Activated CD8-positive, alpha-beta memory T cell treated with anti-CD3 and anti-CD28 coated beads, Interleukin-2, amount 50 U/mL, for 1 hour (primary cell): ENCODE measurements at regions not wholly inside any gene's neighbourhood (a gene's known extent, or its start where the extent isn't known, plus 50 kb on each side); places are given as distances from the start of the nearest gene placed in this dataset.

ENCODE experiments used
- DNase-seq: peaks from one replicate; pipeline ENCODE4 v3.0.0-alpha.2; 2020; ENCODE audit errors: extremely low read depth

DNA sequence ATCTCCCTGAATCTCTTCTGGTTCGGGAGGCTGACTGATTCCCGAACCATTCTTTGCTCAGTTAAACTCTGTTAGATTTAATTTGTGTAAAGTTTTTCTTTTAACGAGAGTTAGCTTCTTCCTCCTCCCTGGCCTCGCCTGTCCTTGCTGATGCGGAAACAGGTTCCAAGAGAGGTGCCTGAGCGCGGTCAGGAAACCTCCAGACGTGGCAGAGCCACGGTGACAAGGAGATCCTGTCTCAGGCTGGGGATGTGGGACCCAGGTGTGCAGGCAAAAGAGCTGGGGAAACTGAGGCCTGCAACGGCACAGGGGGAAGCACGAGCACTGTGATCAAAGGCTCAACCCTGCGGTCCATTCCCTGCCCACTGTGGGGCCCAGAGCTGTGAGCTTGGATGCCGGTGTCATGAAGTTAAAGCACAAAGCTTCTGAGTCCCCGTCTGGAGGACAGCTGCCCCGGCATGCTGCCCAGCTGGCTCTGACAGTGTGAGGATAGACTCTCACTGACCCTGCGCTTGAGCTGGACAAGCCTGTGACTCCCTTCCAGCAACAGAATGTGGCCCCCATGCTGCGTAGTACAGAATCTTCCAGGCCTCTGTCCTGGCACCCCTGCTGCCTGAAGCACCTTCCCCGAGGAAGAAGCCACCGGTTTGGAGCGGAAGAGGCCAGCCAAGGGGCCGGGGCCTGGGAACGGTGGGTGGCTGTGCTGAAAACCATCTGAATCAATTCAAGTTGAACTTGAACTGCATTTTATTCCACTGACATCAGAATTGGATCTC, 960.6 kb downstream of the BRD1 start:
- no peak for DNase-seq

DNA sequence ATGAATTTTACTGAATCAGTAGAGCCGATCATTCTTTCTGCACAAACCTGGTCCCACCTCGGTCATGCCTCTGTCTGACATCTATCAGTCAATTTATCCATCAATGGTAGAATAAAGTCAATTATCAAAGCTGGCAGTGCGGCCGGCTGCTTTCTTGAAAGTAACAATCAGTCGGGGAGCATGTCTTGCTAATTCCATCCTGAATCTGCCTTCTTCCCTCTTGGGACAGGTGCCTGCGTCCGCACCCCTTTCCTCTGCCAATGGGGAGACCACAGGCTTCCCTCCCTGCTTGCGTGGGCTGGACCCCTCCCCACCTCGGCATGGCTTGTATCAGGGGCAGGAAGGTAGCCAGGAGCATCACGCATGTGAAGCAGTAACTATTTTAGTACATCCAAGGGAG, 962.9 kb downstream of the BRD1 start:
- no peak for DNase-seq

DNA sequence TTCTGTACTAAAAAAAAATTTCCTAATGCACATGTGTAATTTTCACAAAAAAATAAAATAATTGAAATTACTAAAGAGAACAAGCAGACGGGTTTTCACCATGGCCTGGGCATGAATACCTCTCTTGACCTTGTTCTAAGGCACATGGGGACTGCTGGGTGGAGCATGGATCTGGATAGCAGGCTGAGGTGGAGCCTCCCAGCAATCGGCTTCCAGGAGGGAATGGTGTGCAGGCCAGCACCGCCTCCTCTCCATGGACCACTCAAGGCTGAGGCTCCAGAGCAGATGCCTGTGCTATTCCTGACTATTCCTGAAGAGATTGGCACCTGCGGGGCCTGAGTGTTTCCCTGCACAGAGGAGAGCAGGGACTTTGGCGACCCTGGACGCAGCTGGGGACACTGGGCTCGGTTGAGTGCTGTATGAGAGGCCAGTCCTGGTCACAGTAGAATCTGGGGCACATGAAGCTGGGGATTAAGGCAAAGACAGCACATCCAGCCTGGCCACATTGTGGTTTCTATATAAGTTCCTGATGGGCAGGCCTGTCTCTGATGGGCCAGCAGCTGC, 963.6 kb downstream of the BRD1 start:
- no peak for DNase-seq

DNA sequence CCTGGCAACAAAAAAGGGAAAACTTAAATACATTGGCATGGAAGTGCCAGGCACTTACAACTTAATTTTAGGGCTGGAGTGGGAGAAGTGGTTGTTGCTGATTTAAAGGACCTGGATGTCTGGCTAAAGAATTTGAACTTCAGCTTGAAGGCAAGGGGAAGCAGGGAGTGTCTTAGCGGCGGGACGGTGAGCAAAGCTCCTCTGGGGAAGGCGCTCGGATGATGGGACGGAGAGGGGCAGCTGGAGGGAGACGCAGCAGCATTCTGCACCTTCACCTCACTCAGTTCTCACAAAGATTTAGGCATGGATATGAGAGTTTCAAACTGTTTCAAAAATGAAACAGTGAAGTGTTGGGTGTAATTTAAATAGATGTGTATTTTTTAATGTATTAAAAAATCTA, 967.1 kb downstream of the BRD1 start:
- no peak for DNase-seq

DNA sequence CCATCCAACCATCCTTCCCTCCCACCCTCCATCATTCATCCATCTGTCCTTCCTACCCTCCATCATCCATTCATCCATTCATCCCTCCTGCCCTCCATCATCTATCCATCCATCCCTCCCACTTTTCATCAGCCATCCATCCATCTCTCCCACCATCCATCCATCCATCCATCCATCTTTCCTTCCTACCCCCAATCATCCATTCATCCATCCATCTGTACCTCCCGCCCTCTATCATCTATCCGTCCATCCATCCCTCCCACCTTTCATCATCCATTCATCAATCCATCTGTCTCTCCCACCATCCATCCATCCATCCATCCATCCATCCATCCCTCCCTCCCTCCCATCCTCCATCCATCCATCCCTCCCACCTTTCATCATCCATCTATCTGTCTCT, 968.8 kb downstream of the BRD1 start:
- DNase-seq: no peak

DNA sequence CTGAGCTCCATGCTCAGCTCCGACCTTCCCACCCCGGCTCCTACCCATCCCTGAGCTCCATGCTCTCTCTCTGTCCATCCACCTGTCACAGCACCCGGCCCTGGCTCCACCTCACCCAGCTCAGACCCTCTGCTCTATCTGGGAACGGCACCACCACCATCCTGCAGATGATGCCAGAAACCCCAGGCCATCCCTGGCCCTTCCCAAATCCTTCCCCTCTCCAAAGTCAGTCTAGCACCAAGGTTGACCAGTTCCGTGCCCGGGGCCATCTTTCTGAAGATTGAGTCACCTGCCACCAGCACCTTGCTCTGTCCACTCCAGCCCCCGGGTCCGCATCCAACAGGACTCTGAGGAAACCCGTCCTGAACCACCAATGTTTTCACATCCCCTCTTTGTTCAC, 969.6 kb downstream of the BRD1 start:
- no peak for DNase-seq

DNA sequence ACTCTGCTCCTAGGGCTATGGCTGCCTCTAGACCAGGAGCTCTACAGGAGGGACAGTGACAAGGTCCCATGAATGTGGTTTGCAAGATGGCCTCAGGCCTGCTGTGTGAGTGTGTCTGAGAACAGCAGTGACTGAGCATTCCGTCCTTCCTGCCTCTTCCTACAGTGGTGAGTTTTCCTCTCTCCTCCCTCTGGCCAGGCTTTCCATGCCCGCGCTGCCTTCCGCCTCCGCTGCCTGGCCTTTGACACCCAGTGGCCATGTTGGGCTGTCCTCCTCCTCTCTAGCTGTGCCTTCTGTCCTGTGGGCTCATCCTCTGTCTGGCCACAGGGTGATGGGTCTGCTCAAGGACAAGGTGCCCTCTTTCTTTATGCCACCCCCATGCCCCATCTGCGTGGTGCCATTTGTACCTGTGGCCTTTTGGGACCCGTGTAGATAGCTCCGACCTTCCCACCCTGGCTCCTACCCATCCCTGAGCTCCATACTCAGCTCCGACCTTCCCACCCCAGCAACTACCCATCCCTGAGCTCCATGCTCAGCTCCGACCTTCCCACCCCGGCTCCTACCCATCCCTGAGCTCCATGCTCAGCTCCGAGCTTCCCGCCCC, 970.4 kb downstream of the BRD1 start:
- DNase-seq: no peak

DNA sequence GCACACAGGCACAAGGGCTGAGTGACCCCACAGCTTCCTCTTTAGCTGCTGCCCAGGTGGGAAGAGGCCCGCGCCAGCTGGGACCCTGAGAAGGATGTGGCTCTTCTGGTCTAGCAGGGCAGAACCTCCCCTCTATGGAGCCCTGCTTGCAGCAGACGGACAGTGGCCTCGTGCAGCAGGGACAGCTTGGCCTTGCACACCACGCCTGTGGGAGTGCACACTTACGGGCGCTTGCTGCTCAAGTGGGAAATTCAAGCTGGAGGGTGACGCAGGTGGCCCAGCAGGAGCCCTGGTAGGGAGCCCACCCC, 971.4 kb downstream of the BRD1 start:
- no peak for DNase-seq

DNA sequence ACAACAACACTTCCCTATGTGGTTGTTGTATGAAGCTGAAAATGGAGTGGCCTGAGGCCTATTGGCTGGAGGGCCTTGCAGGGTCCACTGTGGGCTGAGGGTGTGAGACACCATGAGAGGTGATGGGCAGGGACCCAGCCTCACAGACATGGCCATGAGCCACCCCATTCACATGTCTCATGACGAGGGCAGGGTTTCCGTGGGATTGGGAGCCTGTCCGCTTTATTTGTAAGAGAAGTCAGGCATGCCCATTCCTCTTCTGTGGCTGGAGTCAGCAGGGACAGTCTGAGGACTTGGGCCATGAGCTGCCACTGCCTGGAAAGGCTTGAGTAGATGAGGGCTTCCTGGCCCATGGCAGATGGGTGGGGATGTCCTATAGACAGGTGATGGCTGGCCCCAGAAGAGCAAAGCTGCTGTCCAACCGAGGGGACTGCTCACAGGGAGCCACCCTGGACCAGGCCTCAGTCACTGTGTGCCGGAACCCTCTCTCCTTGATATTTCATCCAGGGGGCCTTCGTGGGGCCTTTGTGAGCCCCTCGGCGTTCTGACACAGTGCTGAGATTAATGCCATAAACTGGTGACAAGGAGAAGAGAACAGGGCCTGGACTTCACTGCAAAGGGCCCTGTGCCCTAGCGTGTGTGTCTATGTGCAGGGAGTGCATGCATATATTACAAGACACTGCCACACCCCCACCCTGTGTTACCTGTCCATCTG, 971.9 kb downstream of the BRD1 start:
- no peak for DNase-seq

DNA sequence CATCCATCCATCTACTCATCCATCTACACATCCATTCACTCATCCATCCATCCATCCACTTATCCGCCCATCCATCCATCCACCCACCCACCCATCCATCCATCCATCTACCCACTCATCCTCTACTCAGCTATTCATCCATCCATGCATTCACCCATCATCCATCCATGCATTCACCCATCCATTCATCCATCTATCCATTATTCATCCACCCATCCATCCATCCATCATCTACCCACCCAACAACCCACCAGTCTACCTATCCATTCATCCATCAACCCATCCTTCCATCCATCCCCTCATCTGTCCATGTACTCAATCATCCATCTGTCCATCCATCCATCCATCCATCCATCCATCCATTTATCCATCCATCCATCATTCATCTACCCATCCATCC, 972.7 kb downstream of the BRD1 start:
- no peak for DNase-seq

DNA sequence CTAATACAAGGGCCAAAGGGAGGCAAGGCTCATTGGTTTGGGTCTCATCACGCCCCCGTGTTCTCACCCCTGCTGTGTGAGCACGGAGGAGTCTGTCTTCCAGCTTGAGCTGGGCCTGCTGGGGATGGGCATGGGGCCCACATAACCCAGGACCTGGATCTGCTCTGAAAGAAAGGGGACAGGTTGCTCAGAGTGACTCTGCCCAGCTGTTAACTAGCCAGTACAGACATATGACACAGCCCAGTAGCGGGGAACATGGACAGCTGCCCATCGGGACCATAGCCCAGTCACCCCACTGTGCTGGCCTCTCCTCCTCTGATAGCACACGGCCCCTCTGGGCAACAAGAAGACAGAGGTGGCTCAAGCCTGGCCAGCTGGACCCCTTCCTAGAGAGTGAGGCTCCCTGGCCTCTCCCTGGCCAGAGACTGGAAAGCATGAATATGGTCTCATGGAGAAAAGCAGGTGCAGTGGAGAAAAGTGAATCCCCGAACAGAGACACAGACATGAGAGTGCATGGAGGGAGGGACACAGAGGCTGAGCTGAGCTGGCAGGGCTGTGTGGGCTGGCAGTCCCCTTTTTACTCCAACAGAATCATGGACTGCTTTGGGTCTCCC, 973.9 kb downstream of the BRD1 start:
- no peak for DNase-seq

DNA sequence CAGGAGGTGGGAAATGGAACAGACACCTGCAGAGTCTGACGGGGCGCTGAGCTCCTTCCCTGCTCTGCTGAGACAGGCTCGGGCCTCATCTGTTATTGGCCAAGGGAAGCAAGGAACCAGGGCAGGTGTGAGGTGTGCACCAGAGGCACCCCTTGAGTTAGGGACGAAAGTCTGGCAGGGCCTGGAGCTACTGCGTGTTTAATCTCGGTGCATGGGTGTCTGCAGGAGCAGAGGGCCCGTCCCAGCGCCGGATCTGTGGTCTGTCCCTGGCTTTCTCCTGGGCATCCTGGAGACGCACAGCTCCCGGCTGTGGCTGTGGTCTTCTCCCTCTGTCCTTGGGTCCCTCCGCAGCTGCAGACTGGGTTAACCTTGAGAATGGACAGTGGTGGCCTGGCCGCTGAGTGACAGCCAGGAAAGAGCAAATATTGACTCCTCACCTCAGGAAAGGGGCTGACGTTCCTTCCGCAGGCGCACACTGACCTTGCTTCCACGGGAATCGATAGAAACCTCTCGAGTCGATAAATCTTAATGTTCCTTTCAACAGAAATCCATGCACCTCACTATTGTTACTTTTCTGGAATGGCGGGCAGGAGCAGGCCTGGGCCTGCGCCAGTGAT, 975.6 kb downstream of the BRD1 start:
- DNase-seq: no peak

DNA sequence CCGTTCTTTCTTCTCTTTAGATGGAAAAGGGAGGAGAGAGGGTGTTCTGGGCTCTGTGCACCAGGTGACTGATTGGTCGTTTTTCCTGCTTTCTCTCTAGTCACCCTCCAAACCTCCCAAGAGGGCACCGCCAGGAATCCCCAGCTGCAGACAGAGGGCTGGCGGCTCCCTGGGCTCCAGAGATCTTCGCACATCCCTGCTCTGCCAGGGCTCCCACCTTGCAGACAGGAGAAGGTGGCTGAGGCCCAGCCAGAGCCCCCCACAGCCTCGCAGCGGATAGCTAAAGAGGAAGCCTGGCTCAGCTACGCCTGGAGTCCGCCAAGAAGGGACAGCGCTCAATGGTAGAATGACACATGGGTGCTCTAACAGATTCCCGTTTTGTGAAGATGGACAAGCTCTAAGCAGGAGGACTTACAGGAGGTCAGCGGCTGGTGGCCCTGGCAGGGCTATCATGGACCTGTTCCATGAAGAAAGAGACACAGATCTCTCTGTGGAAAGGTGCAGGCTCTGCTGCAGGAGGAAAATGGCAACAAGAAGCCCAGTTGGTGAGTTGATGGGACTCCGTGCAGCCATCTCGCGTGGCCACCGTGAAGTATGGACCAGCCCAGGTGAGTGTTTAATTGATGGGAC, 976.9 kb downstream of the BRD1 start:
- DNase-seq: no peak

DNA sequence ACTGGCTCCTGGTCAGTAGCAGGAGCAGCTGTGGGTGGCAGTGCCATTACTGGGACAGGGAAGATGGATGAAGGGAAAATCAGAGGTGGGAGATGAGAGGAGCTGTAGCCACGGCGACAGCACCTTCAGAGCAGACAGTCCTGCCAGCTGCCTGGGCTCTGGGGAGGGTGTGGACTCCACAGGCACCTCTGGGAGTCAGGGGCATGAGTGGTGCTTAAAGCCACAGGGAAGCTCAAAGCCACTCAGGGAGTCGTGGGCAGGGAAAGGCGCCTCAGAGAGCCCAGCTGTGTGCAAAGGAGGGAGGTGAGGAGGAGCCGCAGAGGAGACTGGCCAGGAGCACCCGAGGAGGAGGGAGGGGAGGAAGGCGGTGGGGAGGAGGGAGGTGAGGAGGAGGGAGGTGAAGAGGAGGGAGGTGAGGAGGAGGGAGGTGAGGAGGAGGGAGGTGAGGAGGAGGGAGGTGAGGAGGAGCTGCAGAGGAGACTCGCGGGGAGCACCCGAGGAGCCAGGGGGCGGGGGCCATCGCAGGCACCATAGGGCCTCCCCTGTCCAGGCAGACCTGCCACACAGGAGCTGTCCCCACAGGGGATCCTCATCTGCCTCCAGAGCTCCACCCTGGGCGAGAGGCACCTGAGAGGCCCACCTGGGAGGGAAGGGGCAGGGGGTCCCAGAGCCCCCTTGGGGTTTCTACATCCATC, 977.6 kb downstream of the BRD1 start:
- no peak for DNase-seq

DNA sequence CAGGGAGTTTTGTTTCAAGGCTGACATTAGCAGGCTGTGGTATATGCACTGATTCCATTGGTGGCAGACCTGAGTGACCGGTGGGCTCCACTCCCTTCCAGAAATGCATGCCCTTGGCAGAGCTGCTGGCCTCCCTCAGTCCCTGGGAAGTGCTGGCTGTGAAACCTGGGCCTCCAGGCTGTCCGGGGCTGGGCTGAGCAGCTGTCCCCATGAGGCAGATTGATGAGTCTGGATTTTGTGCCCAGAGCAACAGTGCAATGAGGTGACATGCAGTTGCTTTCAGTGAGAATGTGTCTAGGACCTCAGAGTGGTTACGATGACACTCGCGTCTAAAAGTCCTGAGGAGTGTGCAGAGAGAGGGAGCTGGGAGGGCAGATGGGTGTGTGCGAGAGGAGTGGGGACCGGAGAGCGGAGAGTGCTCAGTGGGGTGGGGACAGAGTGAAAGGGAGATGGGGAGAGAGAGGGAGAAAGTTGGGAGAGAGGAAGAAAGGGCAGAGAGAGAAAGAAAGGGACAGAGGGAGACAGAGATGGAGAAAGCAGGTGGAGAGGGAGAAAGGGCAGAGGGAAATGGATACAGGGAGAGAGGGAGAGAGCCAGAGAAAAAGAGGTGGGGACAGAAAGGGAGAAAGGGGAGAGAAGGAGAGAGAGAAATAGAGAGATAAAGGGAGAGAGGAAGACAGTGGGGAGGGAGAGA, 978.3 kb downstream of the BRD1 start:
- DNase-seq: no peak

DNA sequence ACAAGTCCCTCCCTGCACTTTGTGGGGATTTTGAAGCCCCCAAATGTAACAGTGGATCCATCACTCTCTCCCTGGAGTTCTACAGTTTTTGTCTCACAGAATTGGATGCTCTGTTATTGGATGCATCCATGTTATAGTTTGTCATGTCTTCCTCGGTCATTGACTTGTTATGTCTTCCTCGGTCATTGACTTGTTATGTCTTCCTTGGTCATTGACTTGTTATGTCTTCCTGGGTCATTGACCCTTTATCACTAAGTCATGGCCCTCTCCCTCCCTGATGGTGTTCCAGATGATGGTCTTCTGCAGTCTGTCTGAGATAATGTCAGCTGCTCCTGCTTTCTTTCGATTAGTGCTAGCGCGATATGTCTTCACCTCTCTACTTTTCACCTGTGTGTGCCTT, 981.5 kb downstream of the BRD1 start:
- no peak for DNase-seq

DNA sequence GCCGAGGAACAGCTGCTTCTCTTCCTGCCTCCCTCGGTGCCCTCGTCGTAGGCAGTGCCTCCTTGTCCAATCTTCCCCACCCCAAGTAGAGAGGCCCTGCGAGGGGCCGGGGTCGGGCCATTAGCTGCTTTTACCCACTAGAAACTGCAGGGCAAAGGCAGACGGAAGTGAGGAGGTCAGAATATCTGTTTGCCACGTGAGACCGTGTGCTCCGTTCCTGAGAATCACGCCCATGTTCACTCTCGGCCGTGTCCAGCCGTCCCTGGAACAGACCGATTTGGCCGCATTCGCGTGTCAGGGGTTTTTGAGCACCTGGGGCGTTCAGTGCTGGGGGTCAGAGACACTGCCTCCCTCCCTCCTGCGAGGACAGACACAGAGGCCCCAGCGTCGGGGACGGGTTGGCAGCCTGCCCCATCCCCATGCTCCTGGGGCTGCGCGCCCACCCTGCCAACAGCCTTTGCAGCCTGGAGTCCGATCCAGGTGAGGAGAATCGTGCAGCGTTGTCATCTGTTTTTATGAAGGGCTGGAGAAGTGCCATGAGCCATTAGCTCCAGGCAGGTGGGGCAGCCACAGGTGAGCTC, 982.2 kb downstream of the BRD1 start:
- no peak for DNase-seq

DNA sequence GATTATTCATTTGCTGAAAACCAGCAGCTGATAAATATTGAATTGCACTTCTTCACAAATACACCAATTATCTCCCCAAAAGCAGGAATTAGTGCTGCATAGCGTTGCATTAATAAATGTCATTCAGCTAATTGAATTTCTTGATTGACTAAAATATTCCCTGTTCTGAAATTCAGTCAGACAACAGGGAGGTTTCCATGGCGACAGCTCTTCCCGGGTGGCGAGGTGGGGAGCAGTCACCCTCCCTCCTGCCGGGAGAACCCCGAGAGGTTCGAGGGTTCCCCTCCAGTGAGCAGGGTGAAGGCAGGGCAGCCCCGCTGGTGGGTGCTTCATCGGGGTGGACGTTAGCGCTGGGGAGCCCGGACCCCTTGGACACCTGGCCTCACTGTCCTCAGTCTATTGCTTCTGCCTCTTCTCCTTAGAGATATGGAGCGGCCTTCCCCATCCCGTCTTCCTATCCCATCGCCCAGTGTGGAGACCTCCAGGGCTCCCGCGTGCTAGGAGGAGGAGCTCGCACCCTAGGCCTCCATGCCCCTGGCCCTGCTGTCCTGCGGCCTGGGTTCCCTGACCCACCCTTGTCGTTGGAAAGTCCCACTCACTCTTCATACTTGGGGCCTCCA, 983.5 kb downstream of the BRD1 start:
- no peak for DNase-seq

DNA sequence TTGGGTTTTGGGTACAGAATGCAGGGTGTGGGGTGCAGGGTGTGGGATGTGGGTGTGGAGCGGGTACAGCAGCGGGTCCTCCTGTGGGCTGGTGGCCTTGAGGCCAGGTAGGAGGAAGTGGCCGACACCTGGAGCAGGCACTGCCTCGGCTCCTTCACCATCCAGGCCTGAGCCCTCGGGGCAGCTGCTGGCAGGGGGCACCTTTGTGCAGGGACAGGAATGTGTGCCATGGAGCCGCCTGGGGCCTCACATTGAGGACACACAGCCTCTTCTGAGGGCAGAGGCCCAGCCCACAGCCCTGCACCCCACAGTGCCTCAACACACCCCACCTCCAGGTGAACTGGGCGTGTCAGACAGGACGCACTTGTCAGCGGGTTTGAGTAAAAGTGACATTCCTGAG, 984.0 kb downstream of the BRD1 start:
- no peak for DNase-seq

DNA sequence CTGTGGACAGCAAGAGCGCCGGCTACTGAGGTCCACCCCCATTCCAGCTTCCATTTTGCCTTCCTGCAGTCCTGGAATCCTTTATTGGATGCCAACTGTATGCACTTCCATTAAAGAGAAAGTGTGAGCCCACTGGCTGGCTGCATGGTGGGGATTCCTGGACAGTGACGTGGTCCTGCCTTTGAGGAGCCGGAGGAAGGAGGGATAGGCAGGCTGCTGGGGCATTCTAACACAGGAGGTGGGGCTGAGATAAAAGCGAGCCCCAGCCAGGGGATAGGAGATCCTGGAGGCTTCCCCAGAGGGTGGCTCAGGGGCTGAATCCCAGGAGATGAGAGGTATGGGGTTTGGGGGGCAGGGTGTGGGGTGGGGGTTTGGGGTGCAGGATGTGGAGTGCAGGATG, 984.7 kb downstream of the BRD1 start:
- no peak for DNase-seq
